ENCODE measurements at regions not wholly inside any gene's neighbourhood (a gene's known extent, or its start where the extent isn't known, plus 50 kb on each side); places are given as distances from the start of the nearest gene placed in this dataset.
"Not testable (repeated sequence)": the region's sequence is repeated elsewhere in the genome, so short reads cannot be mapped to it uniquely, and the experiment has no call there.

DNA sequence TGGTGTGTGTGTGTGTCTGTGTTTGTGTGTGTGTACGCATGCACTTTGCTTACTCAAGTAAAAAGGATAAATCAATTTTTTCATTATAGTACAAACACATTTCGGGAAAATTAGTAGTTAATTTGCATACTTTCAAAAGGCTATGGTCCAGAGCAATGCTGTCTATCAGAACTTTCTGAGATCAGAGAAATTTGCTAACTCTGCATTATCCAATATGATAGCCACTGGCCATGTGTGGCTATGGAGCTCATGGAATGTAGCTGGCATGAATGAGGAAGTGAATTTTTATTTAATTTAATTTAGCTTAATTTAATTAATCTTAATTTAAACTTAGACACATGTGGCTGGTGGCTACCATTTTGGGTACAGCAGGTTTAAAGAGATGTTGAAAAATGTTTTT lies 289.6 kb downstream of the MAT2B start:
- DNase-seq: no peak

DNA sequence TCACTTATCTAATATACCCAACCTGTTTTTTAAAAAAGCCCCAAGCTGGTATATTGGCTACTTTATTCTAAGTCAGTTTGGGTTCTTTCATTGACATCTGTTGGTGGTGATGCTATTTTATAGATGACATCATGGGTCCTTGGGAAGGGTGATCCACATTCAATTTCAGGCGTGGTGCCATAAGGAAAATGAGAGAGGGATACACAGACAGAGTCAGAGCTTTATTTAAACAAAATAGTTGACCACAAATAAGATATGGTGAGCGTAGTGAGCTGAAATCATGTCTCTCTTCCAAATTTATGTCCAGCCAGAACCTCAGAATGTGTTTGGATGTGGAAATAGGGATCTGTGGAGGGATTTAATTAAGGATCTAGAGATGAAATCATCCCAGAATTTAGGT lies 302.4 kb downstream of the MAT2B start:
- no peak for DNase-seq

DNA sequence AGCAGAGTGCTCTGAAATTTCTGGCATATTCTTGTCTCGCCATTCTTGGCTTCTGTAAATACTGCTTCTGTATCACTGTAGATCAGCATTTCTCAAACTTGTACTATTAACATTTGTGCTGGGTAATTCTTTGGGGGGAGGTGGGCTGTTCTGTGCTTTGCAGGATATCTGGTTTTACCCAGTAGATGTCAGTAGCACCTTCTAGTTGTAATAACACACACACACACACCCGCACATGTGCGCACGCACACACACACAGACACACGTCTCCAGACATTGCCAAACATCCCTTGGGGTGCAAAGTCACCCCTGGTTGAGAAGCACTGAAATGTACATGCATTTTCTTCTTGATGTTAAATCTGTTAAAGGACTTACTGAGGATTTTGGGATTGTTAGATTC lies 304.1 kb downstream of the MAT2B start:
- peak; percentile 43 for DNase-seq

DNA sequence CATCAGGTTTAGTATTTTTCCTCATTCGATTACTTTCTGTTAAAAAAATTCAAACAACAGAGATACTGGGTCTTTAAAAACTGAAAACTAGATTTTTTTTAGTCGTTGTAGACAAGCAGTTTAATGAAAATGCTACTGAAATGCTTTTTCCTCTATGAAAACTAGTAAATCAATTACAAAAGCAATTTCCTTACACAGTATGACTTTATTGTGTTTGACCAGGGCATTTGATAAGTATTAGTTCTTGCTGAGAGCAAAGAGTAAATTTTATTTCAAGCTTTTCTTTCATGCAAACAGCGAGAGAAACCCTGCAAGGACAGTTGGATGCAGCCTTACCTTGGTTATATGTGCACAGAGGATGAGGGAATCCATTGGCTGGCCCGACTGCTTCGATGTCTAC lies 308.5 kb downstream of the MAT2B start:
- DNase-seq: no peak

DNA sequence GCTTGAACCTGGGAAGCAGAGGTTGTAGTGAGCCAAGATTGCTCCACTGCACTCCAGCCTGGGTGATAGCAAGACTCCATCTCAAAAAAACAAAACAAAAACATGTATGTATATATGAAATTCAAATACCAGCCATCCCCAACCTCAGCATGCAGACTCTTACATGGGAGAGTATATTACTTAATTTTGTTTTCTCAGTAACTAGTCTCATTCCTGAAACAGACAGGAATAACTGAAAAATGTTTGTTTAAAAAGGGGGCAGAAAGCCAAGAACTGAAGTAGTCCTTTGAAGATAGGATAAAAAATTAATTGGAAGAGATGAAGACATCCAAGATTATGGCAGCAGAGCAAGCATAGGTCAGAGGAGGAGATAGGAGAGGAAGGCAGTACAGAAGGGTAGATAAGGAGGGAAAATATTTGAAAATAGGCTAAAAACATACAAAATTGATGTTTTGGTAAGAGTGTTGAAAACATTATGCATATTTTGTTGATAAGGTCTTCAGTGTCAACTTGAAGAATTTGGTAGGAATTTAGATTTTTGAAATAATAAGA lies 309.9 kb downstream of the MAT2B start:
- DNase-seq: no peak

DNA sequence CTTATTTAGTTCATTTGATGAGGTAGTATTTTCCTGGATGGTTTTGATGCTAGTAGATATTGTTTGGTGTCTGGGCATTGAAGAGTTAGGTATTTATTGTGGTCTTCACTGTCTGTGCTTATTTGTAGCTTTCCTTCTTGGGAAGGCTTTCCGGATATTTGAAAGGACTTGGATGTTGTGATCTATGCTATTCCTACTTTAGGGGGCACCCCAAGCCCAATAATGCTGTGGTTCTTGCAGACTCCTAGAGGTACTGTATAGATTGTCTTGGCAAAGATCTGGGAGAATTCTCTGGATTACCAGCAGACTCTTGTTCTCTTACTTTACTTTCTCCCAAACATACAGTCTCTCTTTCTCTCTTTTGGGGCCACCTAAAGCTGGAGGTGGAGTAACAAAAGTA lies 315.7 kb downstream of the MAT2B start:
- DNase-seq: no peak

DNA sequence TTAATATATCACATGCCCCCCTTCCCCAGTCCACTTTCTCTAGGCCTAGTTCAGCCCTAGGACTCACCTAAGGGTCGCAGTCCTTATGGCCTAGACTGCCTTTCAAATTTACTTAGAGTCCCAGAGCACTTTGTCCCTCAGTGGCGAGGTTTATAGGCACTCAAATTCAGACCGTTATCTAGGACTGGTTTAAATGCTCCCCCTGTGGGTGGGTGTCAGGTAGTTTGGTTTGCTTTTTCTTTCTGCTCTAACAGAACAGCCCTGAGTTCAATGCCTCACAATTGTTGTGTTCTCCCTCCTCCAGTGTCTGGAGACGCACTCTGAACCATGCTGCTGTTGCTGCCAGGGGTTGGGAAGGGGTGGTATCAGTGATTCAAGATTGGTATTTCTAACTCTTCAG lies 317.1 kb downstream of the MAT2B start:
- DNase-seq: no peak

DNA sequence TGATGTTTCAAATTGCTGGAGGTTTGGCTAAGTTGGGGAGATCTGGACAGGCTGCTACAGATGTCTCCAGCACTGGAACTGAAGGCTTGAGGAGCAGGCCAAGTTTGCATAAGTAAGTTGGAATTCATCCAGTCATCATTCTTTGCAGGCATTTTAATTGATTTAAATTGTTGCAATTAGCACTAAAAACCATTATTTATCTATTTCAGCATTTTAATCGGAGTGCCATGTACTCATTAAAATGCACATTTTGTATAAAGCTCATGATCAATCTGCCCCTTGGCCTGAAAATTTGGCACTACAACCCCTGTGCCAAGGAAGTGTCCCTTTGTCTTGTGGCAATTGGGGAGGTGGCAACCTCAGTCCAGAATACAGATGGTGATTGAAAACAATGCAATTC lies 320.2 kb downstream of the MAT2B start:
- DNase-seq: no peak

DNA sequence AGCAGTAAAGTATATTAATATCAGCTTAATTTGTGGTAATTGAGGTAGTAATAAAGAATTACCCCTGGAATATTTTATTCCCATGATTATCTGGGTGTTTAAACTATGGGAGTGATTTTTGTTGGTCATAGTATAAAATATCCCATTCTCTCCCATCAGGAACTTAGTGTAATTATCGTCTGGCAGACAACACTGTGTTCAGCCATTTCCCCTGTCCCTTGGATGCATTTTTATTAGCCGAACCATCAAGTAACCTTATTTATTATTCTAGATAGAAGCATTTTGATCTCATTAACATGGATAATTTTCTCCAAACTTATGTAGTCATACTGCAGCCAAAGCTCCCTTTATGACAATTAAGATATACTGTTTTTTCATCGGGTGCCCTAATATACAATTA lies 320.8 kb downstream of the MAT2B start:
- no peak for DNase-seq

DNA sequence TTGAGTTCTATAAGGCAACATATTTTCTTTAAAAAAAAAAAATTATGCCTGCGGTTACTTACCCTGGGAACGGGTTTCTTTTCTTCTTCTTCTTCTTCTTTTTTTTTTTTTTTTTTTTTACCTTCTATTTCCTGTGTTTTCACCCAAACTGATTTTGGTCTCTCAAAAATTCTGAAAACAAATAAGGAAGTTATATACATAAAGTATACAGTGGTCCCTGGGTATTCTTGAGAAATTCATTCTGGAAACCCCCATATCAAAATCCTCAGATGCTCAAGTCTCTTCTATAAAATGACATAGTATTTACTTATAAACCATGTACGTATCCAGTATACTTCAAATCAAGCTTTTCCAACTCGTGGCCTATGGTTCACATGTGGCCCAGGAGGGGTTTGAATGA lies 326.7 kb downstream of the MAT2B start:
- DNase-seq: no peak

DNA sequence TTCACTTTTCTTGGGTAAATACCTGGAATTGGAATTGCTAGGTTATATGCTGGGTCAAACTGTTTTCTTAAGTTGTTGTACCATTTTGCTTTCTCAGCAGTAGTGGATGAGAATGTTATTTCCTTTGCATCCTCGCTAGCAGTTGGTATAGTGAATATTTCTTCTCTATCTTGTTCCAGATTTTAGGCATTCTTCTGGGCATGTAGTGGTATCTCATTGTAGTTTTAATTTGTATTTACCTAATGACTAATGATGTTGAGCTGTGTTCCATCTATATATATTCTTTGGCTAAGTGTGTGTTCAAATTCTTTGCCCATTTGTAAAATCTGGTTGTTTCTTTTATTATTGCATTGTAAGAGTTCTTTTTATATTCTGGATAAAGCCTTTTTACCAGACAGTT lies 333.3 kb downstream of the MAT2B start:
- DNase-seq: no peak

DNA sequence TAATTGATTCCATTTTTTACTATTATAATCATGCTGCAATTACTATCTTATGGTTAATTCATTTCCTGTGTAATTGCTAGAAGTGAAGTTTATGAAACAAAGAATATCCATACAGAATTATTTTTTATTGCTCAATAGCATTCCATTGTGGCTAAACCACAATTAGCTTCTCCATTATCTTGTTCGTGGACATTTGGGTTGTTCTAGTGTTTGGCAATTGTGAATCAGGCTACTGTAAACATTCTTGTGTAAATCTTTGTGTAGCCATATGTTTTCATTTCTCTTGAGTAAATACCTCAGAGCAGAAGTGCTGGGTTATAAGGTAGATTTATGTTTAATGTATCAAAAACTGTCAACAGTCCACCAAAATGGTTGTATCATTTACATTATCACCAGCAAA lies 341.1 kb downstream of the MAT2B start:
- no peak for DNase-seq

DNA sequence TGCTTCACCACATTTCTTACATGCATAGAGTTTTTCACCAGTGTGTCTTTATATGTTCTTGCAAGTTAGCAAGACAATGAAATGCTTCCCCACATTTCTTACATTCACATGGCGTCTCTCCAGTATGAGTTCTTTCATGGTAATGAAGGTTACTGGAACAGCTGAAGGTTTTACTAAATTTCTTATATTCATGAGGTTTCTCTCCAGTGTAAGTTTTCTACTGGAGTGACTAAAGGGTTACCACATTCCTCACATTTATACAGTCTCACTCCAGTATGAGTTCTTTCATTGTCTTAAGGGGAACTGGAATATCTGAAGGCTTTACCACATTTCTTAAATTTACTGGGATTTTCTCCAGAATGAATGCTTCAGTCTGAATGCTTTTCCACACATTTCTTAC lies 350.3 kb downstream of the MAT2B start:
- no peak for DNase-seq

DNA sequence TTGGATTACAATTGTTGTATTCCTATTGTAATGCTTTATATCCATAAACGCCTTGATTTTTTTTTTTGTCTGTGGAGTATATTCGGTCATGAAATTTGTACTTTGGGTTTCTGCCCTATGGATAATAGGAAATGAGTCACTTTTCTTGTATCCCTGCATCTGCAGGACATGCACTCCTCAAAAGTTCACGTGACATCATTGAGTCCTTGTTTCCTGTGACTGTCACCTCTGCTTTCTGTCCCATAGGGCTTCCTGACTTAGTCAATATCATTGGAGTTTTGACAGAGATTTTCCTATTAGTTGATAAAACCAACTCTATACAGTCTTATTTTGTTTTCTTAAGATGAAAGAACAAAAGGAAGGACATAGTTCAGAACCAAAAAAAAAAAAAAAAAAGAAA lies 356.3 kb downstream of the MAT2B start:
- peak; percentile 88 for DNase-seq

DNA sequence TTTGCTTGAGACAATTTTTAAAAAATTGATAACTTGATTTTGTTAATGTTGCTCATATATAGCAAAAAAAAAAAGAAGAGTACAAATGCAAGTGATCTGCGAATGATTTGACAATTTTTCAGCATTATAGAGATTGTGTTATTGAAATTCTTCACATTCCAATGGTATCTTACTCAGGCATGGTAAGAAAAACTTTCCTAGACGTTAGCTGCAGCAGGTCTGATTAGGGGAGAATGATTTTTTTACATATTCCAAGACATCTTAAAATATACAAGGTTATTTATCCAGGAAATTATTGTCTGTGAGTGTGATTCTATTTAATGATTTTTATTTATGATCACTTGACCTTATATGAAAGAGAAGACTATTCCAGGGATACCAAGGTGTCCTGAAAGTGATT lies 361.9 kb downstream of the MAT2B start:
- peak; percentile 70 for DNase-seq

DNA sequence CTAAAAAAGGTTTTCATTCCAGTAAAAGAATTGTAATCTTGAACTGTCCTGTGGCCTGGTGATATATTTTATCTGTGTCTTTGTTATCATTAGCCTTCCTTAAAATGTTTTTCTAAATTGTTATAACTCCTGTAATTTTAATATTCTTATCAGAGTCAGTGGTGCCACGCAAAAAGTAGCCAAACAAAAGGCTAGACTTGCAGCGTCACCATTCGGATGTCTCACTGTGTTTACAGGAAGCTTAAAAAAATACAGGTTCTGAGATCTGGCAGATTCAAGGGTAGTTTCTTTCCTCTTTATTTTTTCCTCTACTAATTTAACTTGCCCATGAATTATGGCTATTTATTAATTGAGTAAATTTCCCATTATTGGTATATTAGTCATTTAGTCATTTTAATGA lies 362.3 kb downstream of the MAT2B start:
- DNase-seq: peak; percentile 91

DNA sequence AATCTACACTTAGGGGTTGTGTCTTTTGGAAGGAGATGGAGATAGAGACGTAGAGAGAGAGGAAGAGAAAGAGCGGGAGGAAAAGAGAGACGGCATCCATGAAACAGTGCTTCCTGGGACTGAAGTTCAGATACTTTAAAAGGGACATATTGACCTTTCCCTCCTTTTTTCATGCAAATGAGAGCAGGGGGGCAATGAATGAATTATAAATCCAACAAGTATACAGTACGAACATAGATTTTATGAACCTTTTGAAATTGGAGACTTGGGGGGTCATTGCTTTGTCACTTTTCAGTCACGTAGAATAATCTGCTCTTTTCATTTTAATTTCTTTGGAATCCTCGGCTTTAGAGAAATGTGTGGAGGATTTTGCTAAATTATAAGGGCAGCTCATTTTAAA lies 364.2 kb downstream of the MAT2B start:
- DNase-seq: no peak

DNA sequence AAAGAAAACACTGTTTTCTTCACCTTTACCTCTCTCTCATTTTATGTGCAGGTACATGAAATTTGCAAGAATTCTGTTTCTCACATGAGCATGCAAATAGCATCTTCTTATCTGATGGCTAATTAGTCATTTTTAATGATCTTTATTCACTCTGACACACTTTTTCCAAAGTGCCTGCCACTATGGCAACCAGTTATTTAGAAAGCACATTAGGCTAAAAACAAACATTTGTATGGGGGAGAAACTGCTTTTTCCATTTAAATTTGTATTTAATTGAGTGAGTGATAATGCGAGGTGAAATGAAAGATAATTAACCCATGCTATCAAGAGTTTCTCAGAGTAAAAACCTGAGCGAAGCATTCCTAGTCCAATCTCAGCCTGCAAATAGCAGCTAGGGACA lies 365.0 kb downstream of the MAT2B start:
- no peak for DNase-seq

DNA sequence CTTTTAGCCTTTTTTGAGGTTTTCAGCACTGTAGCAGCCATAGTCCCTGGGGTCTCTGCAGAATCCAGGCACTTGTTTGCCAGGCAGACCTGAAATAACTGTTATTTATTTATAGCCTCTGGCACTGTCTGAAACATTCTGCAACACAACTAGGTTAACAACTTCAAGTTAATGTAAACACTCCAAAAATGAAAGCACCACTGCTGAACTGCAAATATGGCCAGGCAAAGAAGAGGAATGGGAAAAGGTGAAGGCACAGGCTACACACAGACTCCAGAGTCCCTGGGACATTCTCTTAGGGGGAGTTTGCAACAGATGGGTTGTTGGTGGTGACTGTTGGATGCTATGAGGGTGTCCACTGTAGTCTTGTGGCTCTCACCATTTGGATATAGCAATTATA lies 369.0 kb downstream of the MAT2B start:
- no peak for DNase-seq

DNA sequence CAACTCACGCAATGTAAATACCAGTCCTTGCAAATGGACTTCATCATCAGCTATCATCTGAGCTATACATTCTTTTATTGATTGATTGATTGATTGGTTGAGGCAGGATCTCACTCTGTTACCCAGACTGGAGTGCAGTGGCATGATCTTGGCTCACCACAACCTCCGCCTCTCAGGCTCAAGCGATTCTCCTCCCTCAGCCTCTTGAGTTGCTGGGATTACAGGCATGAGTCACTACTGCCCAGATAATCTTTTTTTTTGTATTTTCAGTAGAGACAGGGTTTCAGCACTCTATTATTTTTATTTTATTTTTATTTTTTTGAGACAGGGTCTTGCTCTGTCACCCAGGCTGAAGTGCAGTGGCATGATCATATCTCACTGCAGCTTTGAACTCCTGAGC lies 369.5 kb downstream of the MAT2B start:
- not testable (repeated sequence) for DNase-seq

DNA sequence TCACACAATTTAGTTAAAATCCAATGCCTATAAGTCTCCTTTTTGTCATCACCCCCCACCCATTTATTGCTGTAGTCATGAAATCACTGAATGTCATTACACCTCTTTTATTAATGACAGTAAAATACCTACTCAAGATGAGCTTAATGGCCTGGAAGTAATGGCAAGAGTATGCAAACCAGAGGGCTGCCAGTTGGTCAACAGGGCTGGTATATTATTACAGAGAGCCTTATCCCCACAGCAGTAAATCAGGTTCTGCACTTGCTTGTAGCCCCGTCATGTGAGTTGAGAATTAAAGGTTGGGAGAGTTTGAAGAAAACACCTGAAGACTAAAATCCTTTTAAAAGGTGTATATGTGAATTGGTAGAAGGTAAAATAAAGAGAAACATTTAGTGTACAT lies 372.4 kb downstream of the MAT2B start:
- no peak for DNase-seq

DNA sequence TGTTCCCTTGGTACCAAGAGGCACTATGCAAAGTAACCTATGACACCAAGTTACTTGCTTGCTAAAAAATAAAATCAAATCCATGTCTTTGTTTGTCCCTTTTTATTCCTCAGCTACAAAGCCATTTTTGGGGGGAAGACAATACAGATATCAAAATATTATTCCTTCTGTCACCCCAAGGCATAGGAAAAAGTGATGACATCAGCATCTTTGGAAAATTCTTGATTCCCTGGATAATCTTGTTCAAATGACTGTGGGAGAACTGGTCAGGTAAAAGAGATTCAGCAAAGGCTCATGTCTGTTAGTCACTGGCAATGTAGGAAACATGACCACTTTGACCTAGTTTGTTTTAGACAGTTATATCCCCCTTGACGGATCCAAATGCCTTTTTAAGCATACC lies 373.1 kb downstream of the MAT2B start:
- DNase-seq: no peak

DNA sequence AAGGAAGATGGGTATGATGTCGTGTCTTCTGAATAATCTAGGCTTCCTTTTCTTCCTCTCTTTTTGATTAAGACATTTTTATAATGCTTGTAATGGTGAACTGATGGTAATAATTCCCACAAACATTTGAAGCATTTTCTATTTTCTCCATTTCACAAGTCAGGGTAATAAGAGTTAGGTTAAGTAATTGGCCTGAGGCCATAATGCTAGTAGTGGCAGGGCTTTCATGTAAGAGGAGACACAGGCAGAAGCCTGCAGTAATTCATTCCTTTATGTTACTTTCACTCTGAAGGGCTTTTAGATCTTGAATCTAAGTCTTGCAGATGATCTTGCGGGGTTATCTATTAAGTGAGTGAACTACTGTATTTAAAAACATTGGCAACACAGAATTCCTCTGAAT lies 374.9 kb downstream of the MAT2B start:
- no peak for DNase-seq

DNA sequence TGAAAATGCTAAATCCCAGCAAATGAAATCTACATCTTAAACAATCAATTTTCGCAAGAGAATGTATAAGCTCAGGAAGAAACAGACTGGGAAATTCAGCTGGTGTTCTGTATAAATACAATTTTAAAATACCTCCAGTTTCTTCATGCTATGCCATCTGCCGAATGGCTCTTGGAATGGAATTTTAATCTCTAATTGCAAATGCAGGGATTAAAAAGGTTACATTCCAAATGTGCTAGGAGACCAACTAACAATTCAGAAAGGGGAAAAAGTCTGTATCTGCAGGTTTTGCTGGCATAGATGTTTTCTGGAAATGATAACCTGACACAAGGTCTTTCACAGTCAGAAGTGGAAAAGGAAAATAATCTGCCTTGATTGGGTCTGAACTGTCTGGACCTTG lies 379.7 kb downstream of the MAT2B start:
- DNase-seq: no peak

DNA sequence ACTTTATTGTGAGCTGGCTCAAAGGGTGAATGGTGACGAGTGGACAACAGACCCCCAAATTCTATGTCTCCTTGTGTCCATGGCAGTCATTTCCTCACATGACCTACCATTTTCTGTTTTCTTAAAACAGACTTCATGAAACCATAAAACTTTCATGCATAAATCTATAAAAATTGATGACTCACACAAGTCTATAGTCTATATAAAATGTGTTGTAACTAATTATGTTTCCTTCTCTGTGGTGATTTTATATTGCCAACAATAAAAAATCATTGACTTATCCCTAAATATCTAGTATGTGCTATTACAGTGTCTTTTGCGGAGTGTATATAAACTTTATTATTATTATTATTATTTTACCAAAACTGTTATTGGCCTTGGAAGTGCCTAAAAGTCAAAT lies 382.4 kb downstream of the MAT2B start:
- DNase-seq: no peak

DNA sequence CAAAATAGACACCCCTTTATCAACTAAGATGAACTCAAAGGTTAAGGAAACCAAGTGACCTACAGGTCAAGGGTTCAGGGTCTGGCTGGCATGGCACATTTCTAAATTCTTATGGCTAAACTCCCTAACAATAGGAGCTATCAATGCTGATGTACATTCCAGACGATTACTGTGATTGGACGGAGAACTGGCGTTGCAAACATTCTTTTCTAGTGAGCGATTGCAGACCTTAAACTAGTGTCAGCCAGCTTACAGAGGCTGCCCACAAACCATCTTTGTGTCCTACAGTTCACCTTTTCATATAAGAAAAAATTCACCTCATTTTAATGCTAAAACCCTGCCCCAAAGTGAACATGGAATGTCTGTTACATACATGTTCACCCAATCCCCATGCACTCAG lies 382.9 kb downstream of the MAT2B start:
- no peak for DNase-seq

All from dermis blood vessel endothelial cell (primary cell).